ENCODE measurements at regions not wholly inside any gene's neighbourhood (a gene's known extent, or its start where the extent isn't known, plus 50 kb on each side); places are given as distances from the start of the nearest gene placed in this dataset.

DNA sequence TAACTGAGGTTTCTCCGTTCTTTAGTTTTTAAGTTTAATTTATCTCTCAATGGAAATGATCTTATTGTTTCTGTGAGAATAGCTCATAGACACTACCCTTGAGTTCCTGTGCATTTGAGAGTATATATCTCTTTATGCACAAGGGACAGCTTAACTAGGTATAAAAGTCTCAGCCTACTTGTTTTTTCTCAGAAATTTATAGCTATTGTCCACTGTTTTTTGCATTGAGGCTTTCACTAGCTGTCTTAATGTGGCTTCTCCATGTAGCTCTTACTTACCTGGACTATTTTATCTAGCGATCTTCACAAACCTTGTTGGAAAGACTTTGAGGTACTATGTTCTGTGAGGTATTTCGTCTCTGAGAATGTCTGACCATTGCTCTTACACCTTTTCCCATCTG is 153.9 kb upstream of the RTL1 start:
- Histone ChIP-seq H3K4me2 (ENCODE audit: low read length) (no peak overlapping the region), H3K36me3 (replicated peaks; ENCODE audit: low read depth, low read length) (no peaks in the 10 kb centered on the region), H3K27me3 (ENCODE audit: low read depth, low read length) (no peaks in the 10 kb centered on the region), H4K20me1 (ENCODE audit: insufficient read depth, low read length) (no peaks in the 10 kb centered on the region), H3K27ac (ENCODE audit: low read length) (no peak overlapping the region), H2AFZ (ENCODE audit: low read depth, low read length) (no peak overlapping the region), H3K9me3 (ENCODE audit: insufficient read depth, low read length) (no peaks in the 10 kb centered on the region), H3K4me1 (ENCODE audit: low read length) (no peaks in the 10 kb centered on the region), H3K79me2 (ENCODE audit: low read length) (no peaks in the 10 kb centered on the region), H3K9ac (ENCODE audit: low read length) (no peak overlapping the region), H3K4me3 (ENCODE audit: low read length) (no peak overlapping the region)
- TF ChIP-seq, protein P1, sequence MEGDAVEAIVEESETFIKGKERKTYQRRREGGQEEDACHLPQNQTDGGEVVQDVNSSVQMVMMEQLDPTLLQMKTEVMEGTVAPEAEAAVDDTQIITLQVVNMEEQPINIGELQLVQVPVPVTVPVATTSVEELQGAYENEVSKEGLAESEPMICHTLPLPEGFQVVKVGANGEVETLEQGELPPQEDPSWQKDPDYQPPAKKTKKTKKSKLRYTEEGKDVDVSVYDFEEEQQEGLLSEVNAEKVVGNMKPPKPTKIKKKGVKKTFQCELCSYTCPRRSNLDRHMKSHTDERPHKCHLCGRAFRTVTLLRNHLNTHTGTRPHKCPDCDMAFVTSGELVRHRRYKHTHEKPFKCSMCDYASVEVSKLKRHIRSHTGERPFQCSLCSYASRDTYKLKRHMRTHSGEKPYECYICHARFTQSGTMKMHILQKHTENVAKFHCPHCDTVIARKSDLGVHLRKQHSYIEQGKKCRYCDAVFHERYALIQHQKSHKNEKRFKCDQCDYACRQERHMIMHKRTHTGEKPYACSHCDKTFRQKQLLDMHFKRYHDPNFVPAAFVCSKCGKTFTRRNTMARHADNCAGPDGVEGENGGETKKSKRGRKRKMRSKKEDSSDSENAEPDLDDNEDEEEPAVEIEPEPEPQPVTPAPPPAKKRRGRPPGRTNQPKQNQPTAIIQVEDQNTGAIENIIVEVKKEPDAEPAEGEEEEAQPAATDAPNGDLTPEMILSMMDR (IDR thresholded peaks at IDR 0.05; ENCODE audit: low read depth, low read length) = no peak
- TF ChIP-seq EZH2phosphoT487 (IDR thresholded peaks at IDR 0.05; ENCODE audit: low read depth) = no peak

DNA sequence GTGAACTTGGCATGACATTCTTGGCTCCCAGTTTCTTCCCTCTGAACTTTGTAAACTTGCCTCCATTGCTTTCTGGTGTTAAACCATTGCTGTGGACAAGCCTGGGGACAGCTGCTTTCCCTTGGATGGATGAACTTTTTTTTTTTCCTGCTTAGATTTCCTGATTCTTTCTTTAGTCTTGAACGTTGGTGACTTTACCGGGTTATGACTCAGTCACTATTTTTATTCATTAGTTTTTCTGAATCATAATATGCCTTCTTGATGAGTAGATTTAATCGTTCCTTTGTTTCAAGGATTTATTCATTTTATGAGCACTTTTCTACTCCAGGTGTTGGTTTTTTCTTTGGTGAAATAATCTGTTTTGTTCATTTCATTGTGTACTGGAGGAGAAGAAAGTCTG is 155.0 kb upstream of the RTL1 start:
- Histone ChIP-seq H3K9me3 (ENCODE audit: insufficient read depth, low read length) (no peaks in the 10 kb centered on the region), H3K79me2 (ENCODE audit: low read length) (no peaks in the 10 kb centered on the region), H3K4me2 (ENCODE audit: low read length) (no peak overlapping the region), H3K4me1 (ENCODE audit: low read length) (no peaks in the 10 kb centered on the region), H3K4me3 (ENCODE audit: low read length) (no peak overlapping the region), H4K20me1 (ENCODE audit: insufficient read depth, low read length) (no peaks in the 10 kb centered on the region), H2AFZ (ENCODE audit: low read depth, low read length) (no peak overlapping the region), H3K36me3 (replicated peaks; ENCODE audit: low read depth, low read length) (no peaks in the 10 kb centered on the region), H3K9ac (ENCODE audit: low read length) (no peak overlapping the region), H3K27me3 (ENCODE audit: low read depth, low read length) (no peaks in the 10 kb centered on the region), H3K27ac (ENCODE audit: low read length) (no peak overlapping the region)
- TF ChIP-seq, protein P1 (IDR thresholded peaks at IDR 0.05; ENCODE audit: low read depth, low read length) = no peak
- TF ChIP-seq EZH2phosphoT487 (IDR thresholded peaks at IDR 0.05; ENCODE audit: low read depth) = no peak

DNA sequence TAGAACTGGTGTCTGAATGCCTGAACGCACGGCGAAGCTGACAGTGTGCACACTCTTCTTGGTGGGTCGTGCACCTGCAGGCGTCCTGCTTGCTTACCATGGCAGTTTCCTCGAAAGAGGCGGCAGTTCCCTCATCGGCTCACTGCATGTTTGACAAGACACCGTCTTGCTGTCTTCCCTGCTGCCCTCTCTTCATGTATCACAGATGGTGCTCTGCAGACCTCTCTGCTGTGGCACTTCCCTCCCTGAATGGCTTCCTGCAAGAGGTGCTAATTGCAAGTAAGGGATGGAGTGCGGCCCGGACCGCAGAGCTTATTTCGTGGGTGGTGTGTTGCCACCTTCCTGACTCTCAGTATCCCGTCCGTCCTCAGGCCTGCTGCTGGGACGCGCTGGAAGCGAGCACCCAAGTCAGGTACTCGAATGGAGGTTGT is 156.7 kb upstream of the RTL1 start:
- H3K9ac ChIP-seq (ENCODE audit: low read length) = no peak overlapping the region
- H3K36me3 ChIP-seq (replicated peaks; ENCODE audit: low read depth, low read length) = no peaks in the 10 kb centered on the region
- H4K20me1 ChIP-seq (ENCODE audit: insufficient read depth, low read length) = no peaks in the 10 kb centered on the region
- H3K9me3 ChIP-seq (ENCODE audit: insufficient read depth, low read length) = no peaks in the 10 kb centered on the region
- no peak overlapping the region for H3K4me2 ChIP-seq (ENCODE audit: low read length)
- H3K27ac ChIP-seq (ENCODE audit: low read length) = no peak overlapping the region
- no peaks in the 10 kb centered on the region for H3K4me1 ChIP-seq (ENCODE audit: low read length)
- no peaks in the 10 kb centered on the region for H3K27me3 ChIP-seq (ENCODE audit: low read depth, low read length)
- no peak overlapping the region for H3K4me3 ChIP-seq (ENCODE audit: low read length)
- no peak overlapping the region for H2AFZ ChIP-seq (ENCODE audit: low read depth, low read length)
- TF ChIP-seq, protein P1 (IDR thresholded peaks at IDR 0.05; ENCODE audit: low read depth, low read length) = no peak
- no peak for TF ChIP-seq EZH2phosphoT487 (IDR thresholded peaks at IDR 0.05; ENCODE audit: low read depth)
- H3K79me2 ChIP-seq (ENCODE audit: low read length) = no peaks in the 10 kb centered on the region

DNA sequence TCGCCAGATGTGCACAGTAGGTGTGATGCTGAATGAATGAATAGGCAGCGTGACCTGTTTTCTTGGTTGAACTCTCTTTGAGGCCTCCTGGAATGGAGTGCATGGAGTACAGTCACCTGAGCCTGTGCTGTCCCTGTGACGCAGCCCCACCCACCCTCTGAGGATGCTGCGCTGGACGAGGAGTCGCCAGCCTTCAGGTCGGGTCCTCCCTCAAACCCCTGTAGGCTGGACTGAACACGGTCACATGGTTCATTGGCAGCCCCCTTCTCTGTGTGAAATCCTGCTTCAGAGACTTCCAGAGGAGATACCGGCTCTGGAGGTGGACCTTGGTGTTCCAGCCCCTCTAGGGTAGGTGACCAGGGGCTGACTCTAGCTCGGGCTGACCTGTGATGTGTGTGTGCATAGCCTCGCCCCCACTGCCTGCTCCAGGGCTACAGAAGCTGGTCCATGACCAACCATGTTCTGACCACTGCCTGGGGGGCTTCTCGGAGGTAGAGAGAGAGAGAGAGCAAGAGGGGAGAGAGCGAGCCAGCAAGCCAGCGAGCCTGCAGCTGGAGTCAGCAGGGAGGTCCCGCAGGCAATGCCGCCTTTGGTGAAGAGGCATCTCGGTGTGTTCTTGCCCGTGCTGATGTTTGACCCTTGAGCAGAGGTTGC is 158.0 kb upstream of the RTL1 start:
- no peak overlapping the region for H3K4me2 ChIP-seq (ENCODE audit: low read length)
- no peaks in the 10 kb centered on the region for H3K36me3 ChIP-seq (replicated peaks; ENCODE audit: low read depth, low read length)
- H2AFZ ChIP-seq (ENCODE audit: low read depth, low read length) = no peak overlapping the region
- H3K9me3 ChIP-seq (ENCODE audit: insufficient read depth, low read length) = no peaks in the 10 kb centered on the region
- no peaks in the 10 kb centered on the region for H3K27me3 ChIP-seq (ENCODE audit: low read depth, low read length)
- no peaks in the 10 kb centered on the region for H3K79me2 ChIP-seq (ENCODE audit: low read length)
- no peak overlapping the region for H3K9ac ChIP-seq (ENCODE audit: low read length)
- H4K20me1 ChIP-seq (ENCODE audit: insufficient read depth, low read length) = no peaks in the 10 kb centered on the region
- H3K27ac ChIP-seq (ENCODE audit: low read length) = no peak overlapping the region
- no peak overlapping the region for H3K4me3 ChIP-seq (ENCODE audit: low read length)
- no peaks in the 10 kb centered on the region for H3K4me1 ChIP-seq (ENCODE audit: low read length)
- TF ChIP-seq, protein P1 (IDR thresholded peaks at IDR 0.05; ENCODE audit: low read depth, low read length) = no peak
- TF ChIP-seq EZH2phosphoT487 (IDR thresholded peaks at IDR 0.05; ENCODE audit: low read depth) = no peak

Measured in OCI-LY3 (cell line).